Progenitor cell of endocrine pancreas (in vitro differentiated cells): ENCODE measurements at regions not wholly inside any gene's neighbourhood (a gene's known extent, or its start where the extent isn't known, plus 50 kb on each side); places are given as distances from the start of the nearest gene placed in this dataset.

Source experiments
- DNase-seq: peaks from one replicate; pipeline ENCODE4 v3.0.0; 2021; ENCODE audit warnings: low spot score; ENCODE audit not compliant: unreplicated experiment
- H3K27ac Mint-ChIP-seq: 2 replicates; pipeline ENCODE4 v1.8.0; 2021; ENCODE audit warnings: mild to moderate bottlenecking, moderate library complexity, mixed read lengths
- H3K27me3 Mint-ChIP-seq: 2 replicates; pipeline ENCODE4 v1.8.0; 2021; ENCODE audit warnings: mixed read lengths
- H3K36me3 Mint-ChIP-seq: 2 replicates; pipeline ENCODE4 v1.8.0; 2022; ENCODE audit warnings: mixed read lengths; ENCODE audit not compliant: insufficient read depth
- H3K4me1 Mint-ChIP-seq: 2 replicates; pipeline ENCODE4 v1.8.0; 2021; ENCODE audit warnings: low read depth, mixed read lengths
- H3K4me3 Mint-ChIP-seq: 2 replicates; pipeline ENCODE4 v1.8.0; 2021; ENCODE audit warnings: low read depth, mild to moderate bottlenecking, moderate library complexity, mixed read lengths
- H3K9me3 Mint-ChIP-seq: 2 replicates; pipeline ENCODE4 v1.8.0; 2021; ENCODE audit warnings: low read depth, mixed read lengths
- TF ChIP-seq, protein P1 (sequence below): fragments of 200-600 bp; sonication (generic); IDR thresholded peaks from one replicate; pipeline ENCODE4 v1.5.0; 2021; ENCODE audit warnings: antibody characterized with exemption, mild to moderate bottlenecking; ENCODE audit not compliant: unreplicated experiment

DNA sequence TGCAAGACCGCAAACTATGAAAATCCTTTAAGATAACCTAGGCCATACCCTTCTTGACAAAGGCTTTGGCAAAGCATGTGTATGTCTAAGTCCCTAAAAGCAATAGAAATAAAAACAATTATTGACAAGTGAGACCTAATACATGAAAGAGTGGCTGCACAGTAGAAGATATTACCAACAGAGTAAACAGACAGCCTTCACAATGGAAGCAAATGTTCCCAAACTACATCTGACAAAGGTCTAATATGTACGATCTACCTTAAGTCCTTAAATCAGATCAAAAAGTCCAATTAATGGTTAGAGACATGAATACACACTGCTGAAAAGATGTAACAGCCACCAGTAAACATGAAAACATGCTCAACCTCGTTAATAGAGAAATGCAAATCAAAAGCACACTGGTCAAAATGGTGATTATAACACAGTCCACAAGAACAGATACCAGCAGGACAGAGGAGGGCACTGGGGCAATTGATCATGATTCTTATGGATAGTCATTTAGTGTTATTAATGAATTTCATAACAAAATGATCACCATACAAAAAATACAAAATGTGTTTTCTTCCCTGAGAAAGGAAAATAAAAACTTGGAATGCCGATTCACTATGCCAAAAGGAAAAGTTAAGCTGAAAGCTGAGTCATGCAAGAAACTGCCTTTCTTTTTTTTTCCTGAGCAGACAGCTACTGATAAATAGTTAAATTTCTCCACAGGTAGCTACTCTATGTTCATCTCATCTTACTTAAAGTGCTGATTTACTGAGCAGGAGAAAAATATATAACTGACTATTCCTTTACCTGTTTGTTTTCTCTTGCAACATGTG lies 102.6 kb upstream of the VPREB1 start:
- Mint-ChIP-seq H3K27ac (no peak overlapping the region), H3K4me3 (no peak overlapping the region), H3K36me3 (no peaks in the 10 kb centered on the region), H3K9me3 (no peaks in the 10 kb centered on the region), H3K4me1 (peaks cover 27% of the 10 kb centered on the region), H3K27me3 (peaks cover 52% of the 10 kb centered on the region)
- DNase-seq, result no peak
- TF ChIP-seq, protein P1, sequence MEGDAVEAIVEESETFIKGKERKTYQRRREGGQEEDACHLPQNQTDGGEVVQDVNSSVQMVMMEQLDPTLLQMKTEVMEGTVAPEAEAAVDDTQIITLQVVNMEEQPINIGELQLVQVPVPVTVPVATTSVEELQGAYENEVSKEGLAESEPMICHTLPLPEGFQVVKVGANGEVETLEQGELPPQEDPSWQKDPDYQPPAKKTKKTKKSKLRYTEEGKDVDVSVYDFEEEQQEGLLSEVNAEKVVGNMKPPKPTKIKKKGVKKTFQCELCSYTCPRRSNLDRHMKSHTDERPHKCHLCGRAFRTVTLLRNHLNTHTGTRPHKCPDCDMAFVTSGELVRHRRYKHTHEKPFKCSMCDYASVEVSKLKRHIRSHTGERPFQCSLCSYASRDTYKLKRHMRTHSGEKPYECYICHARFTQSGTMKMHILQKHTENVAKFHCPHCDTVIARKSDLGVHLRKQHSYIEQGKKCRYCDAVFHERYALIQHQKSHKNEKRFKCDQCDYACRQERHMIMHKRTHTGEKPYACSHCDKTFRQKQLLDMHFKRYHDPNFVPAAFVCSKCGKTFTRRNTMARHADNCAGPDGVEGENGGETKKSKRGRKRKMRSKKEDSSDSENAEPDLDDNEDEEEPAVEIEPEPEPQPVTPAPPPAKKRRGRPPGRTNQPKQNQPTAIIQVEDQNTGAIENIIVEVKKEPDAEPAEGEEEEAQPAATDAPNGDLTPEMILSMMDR, result no peak

DNA sequence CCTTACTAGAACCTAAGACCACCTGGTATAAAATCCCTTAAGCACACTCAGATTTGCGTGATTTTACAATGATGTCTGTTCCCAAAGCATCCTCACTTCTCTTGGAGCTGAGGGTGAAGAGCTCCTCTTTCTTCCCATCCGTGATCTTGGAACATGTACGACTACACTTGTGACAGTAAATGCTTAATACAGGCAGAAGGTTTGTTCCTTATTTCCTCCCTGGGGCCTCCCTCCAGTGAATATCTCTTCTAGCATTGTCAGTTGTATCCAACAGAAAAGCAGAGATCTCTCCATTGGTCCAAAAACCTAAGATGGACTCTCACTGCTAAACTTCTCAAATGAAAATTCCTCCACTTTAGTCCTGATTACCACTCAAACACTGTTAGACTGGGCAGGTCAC lies 103.6 kb upstream of the VPREB1 start:
- TF ChIP-seq, protein P1, result no peak
- Mint-ChIP-seq H3K27ac (no peak overlapping the region), H3K27me3 (peaks cover 51% of the 10 kb centered on the region), H3K4me3 (no peak overlapping the region), H3K36me3 (no peaks in the 10 kb centered on the region), H3K4me1 (peaks cover 26% of the 10 kb centered on the region), H3K9me3 (no peaks in the 10 kb centered on the region)
- no peak for DNase-seq

DNA sequence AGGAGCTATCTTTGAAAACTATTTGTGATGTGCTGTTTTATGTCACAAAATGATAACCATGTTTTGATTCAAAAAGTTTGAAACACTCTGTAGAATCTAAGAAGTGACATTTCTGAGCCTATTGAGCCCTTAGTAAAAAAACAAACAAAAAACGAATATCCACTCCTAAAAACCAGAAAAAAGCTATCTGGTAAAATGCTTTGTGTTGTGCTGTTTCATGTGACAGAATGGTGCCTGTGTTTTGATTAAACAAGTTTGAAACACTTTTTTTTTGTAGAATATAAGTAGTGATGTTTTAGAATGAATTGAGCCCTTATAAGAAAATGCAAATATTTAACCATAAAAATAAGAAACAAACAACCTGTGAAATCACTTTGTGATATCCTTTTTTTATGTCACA lies 105.2 kb upstream of the VPREB1 start:
- no peak for DNase-seq
- H3K36me3 Mint-ChIP-seq, result no peaks in the 10 kb centered on the region
- TF ChIP-seq, protein P1, result no peak
- H3K9me3 Mint-ChIP-seq, result no peaks in the 10 kb centered on the region
- peaks cover 26% of the 10 kb centered on the region for H3K4me1 Mint-ChIP-seq
- H3K27ac Mint-ChIP-seq, result no peak overlapping the region
- H3K4me3 Mint-ChIP-seq, result no peak overlapping the region
- peaks cover 48% of the 10 kb centered on the region for H3K27me3 Mint-ChIP-seq

DNA sequence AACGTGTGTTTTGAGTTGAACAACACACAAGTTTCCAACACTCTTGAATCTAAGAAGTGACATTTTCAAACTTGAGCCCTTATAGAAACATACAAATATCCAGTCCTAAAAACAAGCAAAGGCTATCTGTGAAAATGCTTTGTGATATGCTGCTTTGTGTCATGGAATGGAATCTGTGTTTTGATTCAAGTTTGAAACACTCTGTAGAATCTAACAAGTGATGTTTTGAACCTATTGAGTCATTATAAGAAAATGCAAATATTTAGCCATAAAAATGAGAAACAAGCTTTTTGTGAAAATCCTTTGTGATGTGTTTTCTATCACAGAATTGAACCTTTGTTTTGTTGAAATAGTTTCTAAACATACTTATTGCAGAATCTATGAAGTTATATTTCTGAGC lies 105.7 kb upstream of the VPREB1 start:
- H3K27me3 Mint-ChIP-seq, result peaks cover 48% of the 10 kb centered on the region
- no peak overlapping the region for H3K4me3 Mint-ChIP-seq
- H3K36me3 Mint-ChIP-seq, result no peaks in the 10 kb centered on the region
- DNase-seq, result no peak
- peaks cover 26% of the 10 kb centered on the region for H3K4me1 Mint-ChIP-seq
- H3K9me3 Mint-ChIP-seq, result no peaks in the 10 kb centered on the region
- no peak overlapping the region for H3K27ac Mint-ChIP-seq
- TF ChIP-seq, protein P1, result no peak

DNA sequence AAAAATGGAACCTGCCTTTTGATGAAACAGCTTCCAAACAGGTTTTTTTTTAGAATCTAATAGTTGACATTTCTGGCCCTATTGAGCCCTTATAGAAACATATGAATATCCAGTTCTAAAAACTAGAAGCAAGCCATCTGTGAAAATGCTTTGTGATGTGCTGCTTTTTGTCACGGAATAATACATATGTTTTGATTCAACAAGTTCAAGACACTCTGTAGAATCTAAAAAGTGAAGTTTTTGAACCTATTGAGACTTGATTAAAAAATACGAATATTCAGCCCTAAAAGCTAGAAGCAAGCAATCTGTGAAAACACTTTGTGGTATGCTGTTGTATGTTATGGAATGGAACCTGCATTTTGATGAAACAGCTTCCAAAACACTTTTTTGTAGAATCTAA lies 106.7 kb upstream of the VPREB1 start:
- Mint-ChIP-seq H3K36me3 (no peaks in the 10 kb centered on the region), H3K27ac (no peak overlapping the region), H3K4me3 (no peak overlapping the region), H3K27me3 (peaks cover 40% of the 10 kb centered on the region), H3K4me1 (peaks cover 22% of the 10 kb centered on the region), H3K9me3 (no peaks in the 10 kb centered on the region)
- DNase-seq, result no peak
- TF ChIP-seq, protein P1, result no peak
